Fibroblast of peridontal ligament (primary cell): ENCODE measurements at regions not wholly inside any gene's neighbourhood (a gene's known extent, or its start where the extent isn't known, plus 50 kb on each side); places are given as distances from the start of the nearest gene placed in this dataset.

Source experiments
- DNase-seq: peaks from one replicate; pipeline ENCODE4 v3.0.0-alpha.2; 2010; ENCODE audit errors: extremely low read depth

GRCh38 chr1:232383455-232384123 lies 246.3 kb downstream of the SIPA1L2 start:
- no peak for DNase-seq

- no peak for DNase-seq
Observed at GRCh38 chr1:232382671-232383070, 247.3 kb downstream of the SIPA1L2 start.

- DNase-seq = no peak
Observed at GRCh38 chr1:232381394-232382100, 248.4 kb downstream of the SIPA1L2 start.

GRCh38 chr1:232380596-232380995 lies 249.3 kb downstream of the SIPA1L2 start:
- DNase-seq = no peak

GRCh38 chr1:232380131-232380530 lies 249.8 kb downstream of the SIPA1L2 start:
- no peak for DNase-seq

GRCh38 chr1:232379063-232379434 lies 250.9 kb downstream of the SIPA1L2 start:
- DNase-seq = no peak

GRCh38 chr1:232378266-232379062 lies 251.5 kb downstream of the SIPA1L2 start:
- peak; percentile 22 for DNase-seq

GRCh38 chr1:232377494-232377770 lies 252.5 kb downstream of the SIPA1L2 start:
- DNase-seq = peak; percentile 85

GRCh38 chr1:232376632-232377493 lies 253.1 kb downstream of the SIPA1L2 start:
- DNase-seq = no peak

GRCh38 chr1:232372841-232373440 lies 257.0 kb downstream of the SIPA1L2 start:
- no peak for DNase-seq

GRCh38 chr1:232372431-232372830 lies 257.5 kb downstream of the SIPA1L2 start:
- DNase-seq = no peak

GRCh38 chr1:232369451-232370296 lies 260.3 kb downstream of the SIPA1L2 start:
- no peak for DNase-seq

- DNase-seq = no peak
Observed at GRCh38 chr1:232368821-232369321, 261.1 kb downstream of the SIPA1L2 start.

GRCh38 chr1:232367293-232367692 lies 262.6 kb downstream of the SIPA1L2 start:
- DNase-seq = no peak

GRCh38 chr1:232364654-232365382 lies 265.1 kb downstream of the SIPA1L2 start:
- no peak for DNase-seq

GRCh38 chr1:232363008-232363407 lies 266.9 kb downstream of the SIPA1L2 start:
- DNase-seq = no peak

GRCh38 chr1:232357416-232357815 lies 272.5 kb downstream of the SIPA1L2 start:
- DNase-seq = peak; percentile 22

GRCh38 chr1:232355162-232356006 lies 274.5 kb downstream of the SIPA1L2 start:
- no peak for DNase-seq

GRCh38 chr1:232353001-232353400 lies 276.9 kb downstream of the SIPA1L2 start:
- no peak for DNase-seq
